Hematopoietic multipotent progenitor cell treated with erythropoietin and hydrocortisone succinate and interleukin-3 and kit ligand, for 17 days (in vitro differentiated cells): ENCODE measurements at regions not wholly inside any gene's neighbourhood (a gene's known extent, or its start where the extent isn't known, plus 50 kb on each side); places are given as distances from the start of the nearest gene placed in this dataset.

Source experiments
- DNase-seq: peaks from one replicate; pipeline ENCODE4 v3.0.0-alpha.2; 2015; ENCODE audit warnings: low spot score

DNA sequence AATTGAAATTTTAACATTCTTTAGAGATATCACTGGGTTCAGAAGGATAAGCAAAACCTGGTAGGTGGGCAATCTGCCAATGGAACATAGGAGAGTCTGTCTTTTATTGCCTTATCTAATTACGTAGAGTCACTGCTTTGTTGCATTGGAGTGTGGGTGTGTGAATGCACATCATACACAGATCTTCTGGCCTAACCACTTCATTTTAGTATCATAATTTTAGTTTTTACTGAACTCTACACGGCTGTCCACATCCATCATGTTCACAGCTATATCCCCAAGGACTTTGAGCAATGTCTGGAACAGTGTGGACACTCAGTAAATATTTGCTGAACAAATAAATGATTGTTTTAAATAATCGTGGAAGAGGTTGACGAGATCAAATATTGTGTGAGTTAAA is 104.6 kb upstream of the AKIRIN2 start:
- no peak for DNase-seq

DNA sequence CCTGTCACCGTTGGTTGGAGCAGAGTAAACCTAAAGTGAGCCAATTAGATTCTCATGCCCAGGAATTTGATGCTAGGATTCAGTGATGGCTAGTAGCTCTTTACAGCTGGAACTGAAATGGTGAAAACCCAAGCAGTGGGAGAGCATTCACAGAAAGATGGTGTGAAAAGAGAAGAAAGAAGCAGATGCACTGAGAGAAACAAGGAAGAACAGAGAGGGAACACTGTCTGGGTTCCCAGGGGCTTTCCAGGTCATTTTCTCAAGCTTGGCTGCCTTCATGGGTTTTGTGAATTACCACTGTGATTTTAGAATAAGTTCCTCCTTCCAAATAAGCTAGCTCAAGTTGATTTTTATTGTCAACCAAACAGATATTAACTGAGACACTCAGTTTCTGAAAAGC is 104.1 kb upstream of the AKIRIN2 start:
- DNase-seq = no peak

DNA sequence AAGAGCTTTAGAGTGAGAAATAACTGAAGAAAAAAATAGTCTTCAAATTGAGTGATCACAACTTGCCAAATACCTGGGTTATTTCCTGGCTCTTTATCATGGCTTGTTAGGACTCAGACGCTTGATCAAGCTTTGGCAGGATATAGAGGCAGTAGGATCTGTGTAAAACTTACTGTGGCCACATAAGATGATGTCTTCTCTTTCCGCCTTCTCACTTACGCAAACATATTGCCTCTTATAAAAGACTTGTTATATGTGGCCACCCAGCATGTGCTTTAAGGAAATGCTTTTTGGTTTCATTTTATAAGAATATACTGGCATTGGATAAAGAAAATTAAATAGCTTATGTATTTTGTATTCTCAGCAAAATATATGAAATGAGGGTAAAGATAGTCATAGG is 101.8 kb upstream of the AKIRIN2 start:
- DNase-seq = no peak

DNA sequence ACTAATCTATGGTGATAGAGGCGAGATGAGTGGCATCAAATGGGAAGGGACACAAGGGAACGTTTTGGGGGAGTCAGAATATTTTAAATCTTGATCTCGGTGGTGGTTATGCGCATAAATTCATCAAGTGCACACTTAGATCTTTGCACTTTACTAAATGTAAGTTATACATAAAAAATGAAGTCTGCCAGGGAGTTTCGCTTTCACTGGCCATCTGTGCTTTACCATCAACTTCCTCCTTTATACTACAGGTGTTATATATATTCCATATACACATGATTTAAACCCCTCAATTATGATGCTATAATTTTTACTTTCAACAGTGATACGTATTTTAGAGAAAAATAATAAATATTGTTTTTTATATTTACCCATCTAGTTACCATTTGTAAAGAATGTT is 97.6 kb upstream of the AKIRIN2 start:
- DNase-seq = no peak

DNA sequence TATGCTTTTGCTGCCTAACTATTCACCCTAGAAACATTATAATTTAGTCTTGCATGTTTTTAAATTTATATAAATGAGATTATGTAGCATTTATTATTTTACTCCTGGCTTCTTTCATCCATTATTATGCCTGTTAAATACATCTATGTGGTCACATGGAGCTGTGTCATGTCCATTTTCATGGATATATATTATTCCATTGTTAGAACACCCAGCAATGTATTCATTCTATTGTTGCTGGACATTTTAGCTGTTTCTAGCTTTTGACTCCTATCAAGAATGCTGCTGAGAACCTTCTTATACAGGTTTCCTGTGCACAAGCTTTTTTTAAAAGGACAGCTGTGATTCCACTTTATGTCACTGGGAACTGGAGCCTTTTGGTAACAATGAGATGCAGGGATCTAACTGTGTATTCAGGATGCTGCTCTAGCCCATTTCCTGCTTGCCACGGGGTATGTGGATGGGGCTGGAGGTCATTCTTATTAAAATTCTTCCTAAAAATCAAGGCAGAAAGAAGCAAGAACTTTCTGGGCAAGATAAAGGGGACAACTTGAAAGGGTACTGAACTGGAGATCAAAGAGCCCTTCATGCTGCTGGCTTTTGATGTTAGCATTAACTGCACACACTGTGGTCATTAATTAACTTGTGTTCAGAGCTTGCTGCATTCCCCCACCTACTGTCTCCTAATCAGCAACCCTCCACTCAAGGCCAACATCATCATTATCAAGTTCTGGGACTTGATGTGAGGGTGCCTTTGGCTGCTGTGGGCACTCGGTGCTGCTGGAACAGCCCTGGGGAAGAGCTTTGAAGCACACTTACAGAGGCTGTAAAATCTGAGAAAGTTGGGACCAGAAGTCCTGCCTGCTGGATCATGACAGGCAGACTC is 96.6 kb upstream of the AKIRIN2 start:
- DNase-seq = no peak

DNA sequence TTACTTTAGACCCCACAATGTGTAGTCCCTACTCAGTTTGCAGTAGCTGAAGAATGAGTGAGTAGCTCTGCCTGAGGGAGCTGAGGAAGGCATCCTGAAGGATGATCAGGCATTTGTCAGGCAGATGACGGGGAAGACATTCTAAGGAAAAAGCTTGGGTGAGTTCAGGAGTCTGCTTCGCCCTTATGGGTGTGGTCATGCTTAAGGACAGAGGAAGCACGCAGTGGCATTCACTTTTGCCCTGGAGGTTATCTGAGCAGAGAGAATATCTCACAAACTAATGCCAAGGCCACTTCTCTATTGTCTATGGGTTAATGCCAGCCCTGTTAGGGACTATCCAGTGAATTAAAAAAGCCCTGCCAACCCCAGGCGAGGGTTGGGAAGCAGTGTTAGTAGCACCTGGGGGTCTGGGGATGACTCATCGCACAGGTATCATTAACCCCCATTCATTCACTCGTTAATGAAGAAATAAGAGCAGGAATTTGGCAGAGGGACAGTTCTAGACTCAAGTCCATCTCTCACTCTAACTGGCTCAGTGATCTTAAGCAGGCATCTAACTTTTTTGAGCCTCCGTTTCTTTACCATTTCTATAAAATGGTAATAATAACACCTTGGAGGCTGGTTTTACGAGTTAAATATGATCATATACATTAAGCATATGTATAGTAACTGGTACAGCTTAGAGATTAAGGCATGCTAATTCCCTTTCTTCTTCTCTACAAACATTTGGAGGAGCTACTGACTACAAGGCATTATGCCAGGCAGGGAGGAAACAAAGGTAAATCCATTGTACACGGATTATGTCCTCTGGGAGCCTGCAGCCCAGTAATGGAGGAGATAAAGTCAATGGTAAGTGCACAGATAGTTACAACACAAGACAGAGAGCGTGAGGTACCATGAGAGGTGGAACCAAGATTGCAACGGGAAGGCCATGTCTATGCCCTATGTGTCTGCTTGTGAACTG is 93.2 kb upstream of the AKIRIN2 start:
- no peak for DNase-seq

DNA sequence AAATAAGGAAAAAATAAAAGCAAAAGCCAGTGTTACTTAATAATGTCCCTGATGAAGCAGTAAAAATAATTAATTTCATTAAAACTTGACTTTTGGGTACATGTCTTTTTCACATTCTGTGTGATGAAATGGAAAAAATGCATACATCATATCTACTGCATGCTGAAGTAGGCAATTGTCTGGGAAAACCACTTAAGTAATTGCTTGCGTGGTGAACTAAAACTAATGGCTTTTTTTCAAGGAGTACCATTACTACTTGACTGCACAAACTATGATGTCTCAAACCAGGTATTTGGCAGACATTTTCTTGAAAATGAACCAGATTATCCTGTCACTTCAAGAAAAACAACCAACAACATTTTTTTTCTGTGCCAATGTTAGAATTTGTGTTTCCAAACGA is 91.3 kb upstream of the AKIRIN2 start:
- no peak for DNase-seq

DNA sequence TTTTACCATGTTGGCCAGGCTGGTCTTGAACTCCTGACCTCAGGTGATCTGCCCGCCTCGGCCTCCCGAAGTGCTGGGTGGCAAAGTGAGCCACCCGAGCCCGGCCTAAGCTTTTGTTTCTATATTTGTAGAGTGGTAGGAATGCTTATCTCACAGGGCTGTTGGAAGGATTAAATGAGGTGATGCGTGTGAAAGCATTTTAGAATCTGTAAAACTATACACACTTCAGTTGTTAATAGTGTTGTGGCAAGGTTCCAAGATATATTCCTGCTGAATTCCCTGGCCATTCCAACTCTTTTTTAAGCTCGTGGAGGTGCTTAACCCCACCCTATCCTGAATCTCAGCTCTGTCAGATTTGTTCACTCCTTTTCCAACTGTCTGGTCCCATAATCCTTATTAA is 89.9 kb upstream of the AKIRIN2 start:
- DNase-seq = no peak

DNA sequence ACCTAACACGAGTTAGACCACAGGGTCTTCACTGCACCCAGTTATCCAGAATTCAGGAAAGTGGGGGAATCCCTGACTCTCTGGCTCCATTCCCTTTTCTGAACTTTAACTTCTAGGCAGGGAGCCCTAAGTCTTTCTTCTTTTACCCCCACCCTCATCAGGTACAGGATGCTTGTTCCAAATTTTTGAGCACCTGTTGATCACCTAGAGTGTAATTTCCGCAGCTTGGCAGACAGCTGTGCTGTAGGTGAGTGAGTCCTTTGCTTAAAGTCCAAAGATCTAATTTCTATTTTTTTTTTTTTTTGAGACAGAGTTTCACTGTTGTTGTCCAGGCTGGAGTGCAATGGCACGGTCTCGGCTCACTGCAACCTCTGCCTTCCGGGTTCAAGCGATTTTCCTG is 89.5 kb upstream of the AKIRIN2 start:
- DNase-seq = no peak

DNA sequence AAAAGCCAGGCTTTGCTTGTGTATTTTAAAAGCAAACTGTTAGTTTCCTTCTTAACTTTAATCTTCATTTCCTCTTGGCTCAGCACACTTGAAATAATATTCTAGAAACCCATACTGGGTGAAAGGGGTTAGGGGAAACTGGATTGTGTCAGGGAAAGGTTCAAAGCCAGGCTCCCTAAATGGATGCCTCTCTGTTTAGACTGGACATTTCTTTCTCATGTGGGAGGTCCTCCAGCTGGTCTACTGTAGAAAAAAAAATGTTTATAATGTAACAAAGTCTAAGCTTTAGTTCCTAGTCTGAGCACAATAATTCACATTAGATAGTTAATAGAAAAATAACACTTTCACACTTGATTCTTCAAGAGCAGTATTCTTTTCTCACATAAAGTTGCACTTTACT is 89.0 kb upstream of the AKIRIN2 start:
- no peak for DNase-seq

DNA sequence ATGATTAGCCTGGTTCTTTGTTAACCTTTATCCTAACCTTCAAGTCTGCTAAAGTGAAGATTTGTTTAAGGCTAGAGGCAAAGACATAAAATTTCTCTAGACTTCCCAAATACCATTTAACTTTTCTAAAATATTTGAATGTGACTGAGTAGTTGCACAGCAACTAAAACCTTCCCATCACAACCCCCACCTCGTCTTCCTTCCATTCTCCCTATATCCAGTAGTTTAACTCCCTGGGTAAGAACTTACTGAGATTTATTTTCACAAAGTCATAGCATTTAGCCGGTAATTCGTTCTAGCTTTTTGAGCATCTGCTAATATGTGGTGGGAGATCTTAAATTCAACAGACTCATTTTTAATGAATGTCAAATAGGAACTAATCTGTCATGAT is 87.9 kb upstream of the AKIRIN2 start:
- no peak for DNase-seq

DNA sequence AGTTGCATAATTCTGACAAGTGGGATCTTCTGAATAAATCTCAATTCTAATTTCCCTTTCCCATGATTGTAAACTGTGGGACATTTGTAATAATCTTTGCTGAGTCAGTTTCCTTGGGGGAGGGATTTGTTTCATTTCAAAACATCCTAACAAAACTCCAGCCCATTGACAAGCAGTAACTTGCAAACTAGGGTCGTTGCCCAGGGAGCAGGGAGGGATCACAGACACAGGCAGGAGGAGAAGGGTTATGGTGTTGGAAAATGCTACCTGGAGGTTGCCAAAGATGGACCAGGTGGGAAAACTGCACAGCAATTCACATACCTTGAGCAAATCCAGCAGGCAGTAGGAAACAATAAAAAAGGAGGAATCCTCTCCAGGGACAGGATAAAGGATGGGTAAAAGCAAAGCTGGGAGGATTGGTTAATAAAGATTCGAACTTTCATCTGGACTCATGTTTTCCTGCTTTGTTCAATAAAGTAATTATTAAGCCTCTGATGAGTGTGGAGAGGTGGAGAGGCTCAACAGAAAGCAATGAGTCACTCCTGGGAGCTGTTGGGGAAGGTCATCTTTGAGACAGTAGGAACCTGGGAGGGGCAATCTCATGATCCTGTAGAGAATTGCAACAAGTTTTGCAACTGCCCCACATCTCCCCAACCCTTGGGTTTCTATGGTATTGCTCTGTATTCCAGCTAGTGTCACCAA is 87.3 kb upstream of the AKIRIN2 start:
- DNase-seq = no peak

DNA sequence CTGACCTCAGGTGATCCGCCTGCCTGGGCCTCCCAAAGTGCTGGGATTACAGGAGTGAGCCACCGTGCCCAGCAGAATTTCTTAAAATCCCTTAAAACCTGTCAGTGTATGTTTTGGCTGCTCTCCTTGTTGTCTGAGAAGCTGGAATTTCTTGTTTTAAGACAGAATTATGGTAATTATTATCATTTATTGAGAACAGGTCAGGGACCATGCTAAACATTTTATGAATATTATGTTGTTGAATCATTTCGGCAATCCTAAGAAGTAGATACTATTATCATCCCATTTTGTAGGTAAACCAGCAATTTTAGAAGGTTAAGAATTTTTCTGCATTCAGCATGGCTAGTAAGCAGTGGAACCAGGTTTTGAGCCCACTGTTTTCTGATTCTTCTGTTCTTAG is 86.1 kb upstream of the AKIRIN2 start:
- DNase-seq = no peak

DNA sequence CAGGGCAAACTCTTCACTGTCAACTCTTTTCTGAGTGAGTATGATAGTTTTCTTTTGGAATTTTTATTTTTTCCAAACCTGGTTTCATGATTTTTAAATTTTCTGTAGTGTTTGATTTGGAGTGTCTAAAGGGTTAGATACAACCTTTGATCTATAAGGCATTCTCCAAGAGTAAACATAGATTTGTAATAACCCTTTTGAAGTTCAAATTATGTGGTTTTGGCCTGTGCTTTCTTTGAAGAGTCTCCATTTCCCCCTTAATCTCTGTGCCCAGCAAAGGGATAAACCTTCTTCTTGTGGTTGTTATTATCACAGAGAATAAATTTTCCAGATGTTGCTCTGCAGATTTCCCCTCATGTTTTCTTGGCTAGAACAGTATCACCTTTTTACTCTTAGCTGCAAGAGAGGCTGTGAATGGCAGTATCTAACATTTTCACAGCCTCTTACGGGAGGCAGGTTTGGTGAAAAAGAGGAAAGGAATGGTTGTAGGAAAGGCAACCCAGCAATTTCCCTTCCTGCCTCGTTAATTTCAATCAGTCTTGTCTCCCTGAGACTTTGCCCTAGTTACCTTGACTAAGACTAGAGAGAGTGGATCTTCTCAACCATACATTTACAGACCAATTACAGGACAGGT is 83.3 kb upstream of the AKIRIN2 start:
- no peak for DNase-seq

DNA sequence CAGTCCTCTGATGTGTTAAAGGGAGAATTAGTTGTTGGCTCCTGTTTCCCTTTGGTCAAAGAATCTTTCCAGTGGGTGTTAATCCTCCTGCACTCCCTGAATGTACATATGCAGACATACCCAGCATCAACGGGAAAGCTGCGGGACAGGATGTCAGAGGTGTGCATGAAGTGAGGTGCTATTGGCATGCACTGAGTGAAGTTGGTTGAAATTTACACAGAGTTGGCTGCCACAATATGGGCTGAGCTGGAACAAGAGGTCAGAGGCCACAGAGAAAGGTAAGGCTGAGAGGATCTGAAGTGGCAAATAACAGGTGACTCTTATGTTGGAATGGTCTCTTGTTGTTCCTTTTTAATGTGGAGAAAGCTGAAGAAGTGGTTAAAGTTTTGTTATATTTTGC is 82.7 kb upstream of the AKIRIN2 start:
- DNase-seq = no peak

DNA sequence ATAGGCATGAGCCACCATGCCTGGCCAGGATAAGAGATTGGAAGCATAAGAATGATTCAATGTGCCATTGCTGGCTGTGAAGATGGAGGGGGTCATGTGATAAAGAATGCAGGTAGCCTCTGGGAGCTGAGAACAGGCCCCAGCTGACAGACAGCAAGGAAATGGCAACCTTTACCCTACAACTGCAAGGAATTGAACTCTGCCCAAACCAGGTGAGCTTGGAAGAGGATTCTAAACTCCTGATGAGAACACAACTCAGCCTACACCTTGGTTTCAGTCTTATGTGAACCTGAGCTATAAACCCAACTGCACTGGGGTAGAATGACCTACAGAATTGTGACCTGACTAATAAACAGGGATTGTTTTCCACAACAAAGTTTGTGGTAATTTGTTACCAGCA is 82.0 kb upstream of the AKIRIN2 start:
- DNase-seq = no peak

DNA sequence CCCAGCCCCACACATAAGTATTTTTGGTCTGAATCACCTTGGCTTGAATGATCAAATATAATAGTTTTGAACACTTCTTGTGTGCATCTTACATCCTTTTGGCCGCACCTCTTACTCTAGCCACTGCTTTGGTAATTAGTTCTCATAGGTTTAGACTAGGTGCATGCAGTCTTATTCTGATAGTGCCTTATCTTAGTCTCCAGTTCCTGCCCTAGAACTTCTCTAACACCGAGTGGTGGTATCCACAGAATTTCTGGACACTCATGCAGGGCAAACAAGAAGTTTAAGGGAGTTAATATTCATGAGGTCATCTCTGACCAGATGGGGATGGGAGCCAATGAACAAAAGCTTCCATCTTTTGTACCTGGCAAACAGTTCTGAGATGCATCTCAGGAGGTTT is 77.5 kb upstream of the AKIRIN2 start:
- DNase-seq = no peak

DNA sequence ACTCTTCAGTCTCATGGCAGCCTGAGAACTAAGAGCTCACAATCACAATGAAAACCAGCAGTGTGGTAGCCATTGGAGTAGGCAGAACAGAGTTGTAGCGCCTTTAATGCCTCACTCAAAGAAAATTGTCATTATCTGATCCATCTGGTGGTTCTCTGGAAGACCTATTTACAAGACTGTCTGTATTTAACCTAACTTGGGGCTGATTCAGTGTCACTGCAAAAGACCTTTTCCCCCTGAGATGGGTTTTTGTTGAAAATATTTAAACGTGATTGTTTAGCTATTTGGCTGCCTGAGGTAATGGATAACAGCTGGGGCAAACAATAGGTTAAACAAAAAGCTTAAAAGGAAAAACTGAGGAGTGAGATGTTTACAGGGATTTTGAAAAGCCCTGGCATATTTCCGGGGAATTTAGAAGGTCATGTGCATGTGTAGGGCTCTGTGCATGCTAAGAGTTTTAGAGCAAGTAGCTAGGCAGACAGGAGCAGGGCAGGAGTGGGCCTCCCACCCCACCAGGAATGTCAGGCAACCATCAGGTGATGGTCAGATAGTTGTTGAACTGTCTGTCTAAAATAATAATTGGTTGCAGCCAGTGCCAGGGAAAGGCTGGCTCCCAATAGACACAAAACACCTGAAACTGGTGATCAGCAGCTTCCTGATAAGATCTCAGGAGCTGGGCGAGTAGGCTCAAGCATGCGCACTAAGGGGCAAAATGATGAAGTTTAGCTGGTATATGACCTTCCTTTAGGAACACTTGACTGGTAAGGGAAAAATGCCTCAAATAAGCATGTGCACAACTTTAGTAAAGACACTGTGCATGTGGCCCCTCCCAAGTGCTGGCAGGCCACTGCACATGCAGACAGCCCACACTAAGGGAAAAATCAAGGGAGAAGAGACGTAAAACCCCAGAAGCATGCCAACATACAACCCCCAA is 70.8 kb upstream of the AKIRIN2 start:
- DNase-seq = no peak

DNA sequence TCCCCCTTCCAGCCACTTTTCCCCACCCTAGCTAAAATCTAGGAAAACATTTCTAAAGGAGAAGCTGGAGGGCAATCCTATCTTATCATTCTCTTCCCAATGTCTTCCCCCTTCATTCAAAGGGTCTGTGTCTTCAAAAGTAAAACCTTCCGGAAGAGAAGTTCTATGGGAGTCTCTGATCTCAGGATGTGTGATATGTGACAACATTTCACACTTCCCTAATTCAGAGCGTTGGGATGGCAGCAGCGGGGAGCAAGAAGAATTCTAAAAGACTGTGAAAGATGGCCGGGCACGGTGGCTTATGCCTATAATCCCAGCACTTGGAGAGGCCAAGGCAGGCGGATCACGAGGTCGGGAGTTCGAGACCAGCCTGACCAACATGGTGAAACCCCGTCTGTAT is 65.4 kb upstream of the AKIRIN2 start:
- no peak for DNase-seq

DNA sequence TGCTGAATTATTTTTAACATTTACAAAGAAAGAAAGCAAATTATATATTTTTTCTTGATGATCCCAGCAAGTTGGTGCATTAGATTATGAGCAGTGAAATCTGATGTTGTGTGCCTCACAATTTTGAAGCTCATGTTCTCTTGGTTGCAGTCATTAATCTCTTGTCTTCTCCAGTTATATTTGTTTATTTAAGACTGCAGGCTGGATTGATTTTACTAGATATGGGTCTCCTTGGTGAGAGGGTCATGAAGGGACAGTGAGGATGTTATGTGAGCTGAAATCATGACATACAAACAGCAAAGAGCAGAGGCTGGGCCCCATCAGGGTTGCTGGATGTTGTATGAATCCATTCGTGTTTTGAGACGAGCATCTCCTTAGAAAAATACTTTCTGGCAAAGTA is 64.2 kb upstream of the AKIRIN2 start:
- no peak for DNase-seq

DNA sequence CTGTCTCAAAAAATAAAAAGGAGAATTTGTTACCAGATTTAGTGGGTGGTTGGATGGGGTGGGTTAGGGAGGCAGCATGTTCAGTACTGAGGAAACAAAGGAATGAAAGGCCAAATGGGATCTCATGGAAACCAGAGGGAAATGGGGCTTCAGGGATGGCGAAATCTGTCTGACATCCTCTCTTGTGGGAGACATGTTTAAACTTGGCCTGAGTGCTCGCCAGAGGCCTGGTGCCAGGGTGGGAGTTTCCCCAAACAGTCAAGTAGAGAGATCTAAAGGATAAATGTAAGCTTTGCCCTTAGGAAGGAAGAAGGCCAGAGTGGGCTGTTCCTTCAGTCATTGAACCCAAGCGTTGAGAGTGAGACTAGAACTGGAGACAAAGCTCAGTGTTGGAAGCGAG is 61.9 kb upstream of the AKIRIN2 start:
- DNase-seq = no peak
